ENCODE measurements at regions not wholly inside any gene's neighbourhood (a gene's known extent, or its start where the extent isn't known, plus 50 kb on each side); places are given as distances from the start of the nearest gene placed in this dataset.
A peak's percentile ranks its signal among the peaks of the same experiment; 100 is the strongest.

GRCh38 chr7:94296881-94297280, 97.8 kb upstream of the COL1A2 start:
- H3K9ac ChIP-seq (ENCODE audit: insufficient read depth, low read length) = peak overlapping the region; percentile 52
- H3K4me2 ChIP-seq (ENCODE audit: extremely low read depth, insufficient read depth, low read length) = peak overlapping the region; percentile 42
- no peak overlapping the region for H2AFZ ChIP-seq (ENCODE audit: low read length)
- H3K4me3 ChIP-seq (replicated peaks in 1 of 4; ENCODE audit: control extremely low read depth in 1 of 4, insufficient read depth in 1 of 4, low read depth in 3 of 4, low read length in 4 of 4) = peak overlapping the region; percentile 21 to 52 (median 36)
- DNase-seq (ENCODE audit: low read depth in 2 of 2) = no peak
- peaks cover 39% of the 10 kb centered on the region for H3K4me1 ChIP-seq (ENCODE audit: control insufficient read depth, extremely low read depth, insufficient read depth, low read length)
- H3K9me3 ChIP-seq (ENCODE audit: control insufficient read depth, insufficient read depth, low read depth, low read length) = no peaks in the 10 kb centered on the region
- H3K36me3 ChIP-seq (ENCODE audit: control insufficient read depth, insufficient read depth, low read length) = no peaks in the 10 kb centered on the region
- no peaks in the 10 kb centered on the region for H4K20me1 ChIP-seq (ENCODE audit: control insufficient read depth, extremely low read depth, insufficient read depth, low read length)
- no peaks in the 10 kb centered on the region for H3K27me3 ChIP-seq (ENCODE audit: control insufficient read depth, insufficient read depth, low read length)
- H3K27ac ChIP-seq (ENCODE audit: insufficient read depth, low read length) = peak overlapping the region; percentile 92
- TF ChIP-seq, protein P1, sequence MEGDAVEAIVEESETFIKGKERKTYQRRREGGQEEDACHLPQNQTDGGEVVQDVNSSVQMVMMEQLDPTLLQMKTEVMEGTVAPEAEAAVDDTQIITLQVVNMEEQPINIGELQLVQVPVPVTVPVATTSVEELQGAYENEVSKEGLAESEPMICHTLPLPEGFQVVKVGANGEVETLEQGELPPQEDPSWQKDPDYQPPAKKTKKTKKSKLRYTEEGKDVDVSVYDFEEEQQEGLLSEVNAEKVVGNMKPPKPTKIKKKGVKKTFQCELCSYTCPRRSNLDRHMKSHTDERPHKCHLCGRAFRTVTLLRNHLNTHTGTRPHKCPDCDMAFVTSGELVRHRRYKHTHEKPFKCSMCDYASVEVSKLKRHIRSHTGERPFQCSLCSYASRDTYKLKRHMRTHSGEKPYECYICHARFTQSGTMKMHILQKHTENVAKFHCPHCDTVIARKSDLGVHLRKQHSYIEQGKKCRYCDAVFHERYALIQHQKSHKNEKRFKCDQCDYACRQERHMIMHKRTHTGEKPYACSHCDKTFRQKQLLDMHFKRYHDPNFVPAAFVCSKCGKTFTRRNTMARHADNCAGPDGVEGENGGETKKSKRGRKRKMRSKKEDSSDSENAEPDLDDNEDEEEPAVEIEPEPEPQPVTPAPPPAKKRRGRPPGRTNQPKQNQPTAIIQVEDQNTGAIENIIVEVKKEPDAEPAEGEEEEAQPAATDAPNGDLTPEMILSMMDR (conservative IDR thresholded peaks at IDR 0.05 in 1 of 2, IDR thresholded peaks at IDR 0.05 in 1 of 2; ENCODE audit: low read depth in 1 of 2, low read length in 2 of 2) = no peak
- no peak for TF ChIP-seq EZH2 (IDR thresholded peaks at IDR 0.05; ENCODE audit: low read length, missing control alignments)
- peaks cover 6% of the 10 kb centered on the region for H3K79me2 ChIP-seq (ENCODE audit: control insufficient read depth, insufficient read depth, low read length)

GRCh38 chr7:94297397-94297838, 97.3 kb upstream of the COL1A2 start:
- peak; percentile 94 to 98 for DNase-seq (ENCODE audit: low read depth in 2 of 2)
- H2AFZ ChIP-seq (ENCODE audit: low read length) = no peak overlapping the region
- no peaks in the 10 kb centered on the region for H3K27me3 ChIP-seq (ENCODE audit: control insufficient read depth, insufficient read depth, low read length)
- H3K9me3 ChIP-seq (ENCODE audit: control insufficient read depth, insufficient read depth, low read depth, low read length) = no peaks in the 10 kb centered on the region
- TF ChIP-seq EZH2 (IDR thresholded peaks at IDR 0.05; ENCODE audit: low read length, missing control alignments) = no peak
- TF ChIP-seq, protein P1 (conservative IDR thresholded peaks at IDR 0.05 in 1 of 2, IDR thresholded peaks at IDR 0.05 in 1 of 2; ENCODE audit: low read depth in 1 of 2, low read length in 2 of 2) = no peak
- H3K9ac ChIP-seq (ENCODE audit: insufficient read depth, low read length) = peak overlapping the region; percentile 17
- H4K20me1 ChIP-seq (ENCODE audit: control insufficient read depth, extremely low read depth, insufficient read depth, low read length) = no peaks in the 10 kb centered on the region
- H3K36me3 ChIP-seq (ENCODE audit: control insufficient read depth, insufficient read depth, low read length) = no peaks in the 10 kb centered on the region
- H3K27ac ChIP-seq (ENCODE audit: insufficient read depth, low read length) = peak overlapping the region; percentile 92
- peak overlapping the region; percentile 21 to 52 (median 36) for H3K4me3 ChIP-seq (replicated peaks in 1 of 4; ENCODE audit: control extremely low read depth in 1 of 4, insufficient read depth in 1 of 4, low read depth in 3 of 4, low read length in 4 of 4)
- peak overlapping the region; percentile 42 for H3K4me2 ChIP-seq (ENCODE audit: extremely low read depth, insufficient read depth, low read length)
- peaks cover 41% of the 10 kb centered on the region for H3K4me1 ChIP-seq (ENCODE audit: control insufficient read depth, extremely low read depth, insufficient read depth, low read length)
- peaks cover 6% of the 10 kb centered on the region for H3K79me2 ChIP-seq (ENCODE audit: control insufficient read depth, insufficient read depth, low read length)

GRCh38 chr7:94298943-94299342, 95.8 kb upstream of the COL1A2 start:
- Histone ChIP-seq H3K4me1 (ENCODE audit: control insufficient read depth, extremely low read depth, insufficient read depth, low read length) (peaks cover 49% of the 10 kb centered on the region), H3K79me2 (ENCODE audit: control insufficient read depth, insufficient read depth, low read length) (peaks cover 6% of the 10 kb centered on the region), H3K27ac (ENCODE audit: insufficient read depth, low read length) (peak overlapping the region; percentile 92), H3K36me3 (ENCODE audit: control insufficient read depth, insufficient read depth, low read length) (no peaks in the 10 kb centered on the region), H3K9ac (ENCODE audit: insufficient read depth, low read length) (no peak overlapping the region), H3K4me3 (replicated peaks in 1 of 4; ENCODE audit: control extremely low read depth in 1 of 4, insufficient read depth in 1 of 4, low read depth in 3 of 4, low read length in 4 of 4) (peak overlapping the region in 1 of 4 experiments; percentile 18), H4K20me1 (ENCODE audit: control insufficient read depth, extremely low read depth, insufficient read depth, low read length) (no peaks in the 10 kb centered on the region), H2AFZ (ENCODE audit: low read length) (no peak overlapping the region), H3K9me3 (ENCODE audit: control insufficient read depth, insufficient read depth, low read depth, low read length) (no peaks in the 10 kb centered on the region), H3K27me3 (ENCODE audit: control insufficient read depth, insufficient read depth, low read length) (no peaks in the 10 kb centered on the region), H3K4me2 (ENCODE audit: extremely low read depth, insufficient read depth, low read length) (peak overlapping the region; percentile 72)
- TF ChIP-seq, protein P1 (conservative IDR thresholded peaks at IDR 0.05 in 1 of 2, IDR thresholded peaks at IDR 0.05 in 1 of 2; ENCODE audit: low read depth in 1 of 2, low read length in 2 of 2) = no peak
- DNase-seq (ENCODE audit: low read depth in 2 of 2) = peak; percentile 74 to 80
